DND-41 (cell line): ENCODE measurements at regions not wholly inside any gene's neighbourhood (a gene's known extent, or its start where the extent isn't known, plus 50 kb on each side); places are given as distances from the start of the nearest gene placed in this dataset.
A peak's percentile ranks its signal among the peaks of the same experiment; 100 is the strongest.

ENCODE experiments used
- ATAC-seq: fragments of 200-7000 bp; cut with Tn5 transposase; 3 replicates; pipeline ENCODE4 v1.9.1; 2021; ENCODE audit warnings: low read depth; ENCODE audit not compliant: insufficient read depth
- DNase-seq: peaks from one replicate; pipeline ENCODE4 v3.0.0-alpha.2; 2020
- H2AFZ ChIP-seq: 2 replicates; pipeline ENCODE4 v1.6.0; 2012; ENCODE audit warnings: low read depth, low read length
- H3K27ac ChIP-seq: 2 replicates; pipeline ENCODE4 v1.5.1; 2012; ENCODE audit warnings: low read length, inconsistent platforms
- H3K27me3 ChIP-seq: fragments of 200-600 bp; sonication (generic); 2 replicates; pipeline ENCODE4 v1.6.0; 2012; ENCODE audit warnings: low read length, mild to moderate bottlenecking, inconsistent platforms; ENCODE audit not compliant: insufficient read depth, poor library complexity
- H3K36me3 ChIP-seq: 2 replicates; pipeline ENCODE4 v1.5.1; 2012; ENCODE audit warnings: low read length, inconsistent platforms; ENCODE audit not compliant: insufficient read depth
- H3K4me1 ChIP-seq: 2 replicates; pipeline ENCODE4 v1.5.1; 2012; ENCODE audit warnings: mild to moderate bottlenecking, low read length; ENCODE audit not compliant: insufficient read depth
- H3K4me2 ChIP-seq: 2 replicates; pipeline ENCODE4 v1.6.0; 2012; ENCODE audit warnings: mild to moderate bottlenecking, moderate library complexity, low read length, inconsistent platforms; ENCODE audit not compliant: insufficient read depth
- H3K4me3 ChIP-seq, 2 experiments: fragments of 200-600 bp in 1 of 2; shearing (Covaris generic) in 1 of 2; 2 replicates each; pipeline ENCODE4 v1.5.1; 2012 to 2016; ENCODE audit warnings: inconsistent platforms in 2 of 2, low read length in 2 of 2, mild to moderate bottlenecking in 2 of 2, low read depth in 1 of 2, moderate library complexity in 1 of 2
- H3K79me2 ChIP-seq: 2 replicates; pipeline ENCODE4 v1.6.0; 2012; ENCODE audit warnings: low read length, inconsistent platforms; ENCODE audit not compliant: insufficient read depth
- H3K9ac ChIP-seq: 2 replicates; pipeline ENCODE4 v1.6.0; 2012; ENCODE audit warnings: low read depth, mild to moderate bottlenecking, inconsistent platforms, low read length, moderate library complexity
- H3K9me3 ChIP-seq: 2 replicates; pipeline ENCODE4 v1.5.1; 2012; ENCODE audit warnings: low read length, moderate library complexity, mild to moderate bottlenecking, inconsistent platforms; ENCODE audit not compliant: insufficient read depth, severe bottlenecking
- H4K20me1 ChIP-seq: 2 replicates; pipeline ENCODE4 v1.6.0; 2012; ENCODE audit warnings: low read length; ENCODE audit not compliant: insufficient read depth
- EZH2 ChIP-seq: IDR thresholded peaks from 3 replicates; pipeline ENCODE4 v1.6.1; 2012; ENCODE audit warnings: borderline replicate concordance, low read depth, mild to moderate bottlenecking, moderate library complexity, low read length, inconsistent platforms; ENCODE audit not compliant: severe bottlenecking
- TF ChIP-seq, protein P1 (sequence below): IDR thresholded peaks from 2 replicates; pipeline ENCODE4 v1.5.1; 2012; ENCODE audit warnings: borderline replicate concordance, low read length, moderate library complexity, mild to moderate bottlenecking; ENCODE audit not compliant: poor library complexity, severe bottlenecking; ENCODE audit errors: extremely low read depth

DNA sequence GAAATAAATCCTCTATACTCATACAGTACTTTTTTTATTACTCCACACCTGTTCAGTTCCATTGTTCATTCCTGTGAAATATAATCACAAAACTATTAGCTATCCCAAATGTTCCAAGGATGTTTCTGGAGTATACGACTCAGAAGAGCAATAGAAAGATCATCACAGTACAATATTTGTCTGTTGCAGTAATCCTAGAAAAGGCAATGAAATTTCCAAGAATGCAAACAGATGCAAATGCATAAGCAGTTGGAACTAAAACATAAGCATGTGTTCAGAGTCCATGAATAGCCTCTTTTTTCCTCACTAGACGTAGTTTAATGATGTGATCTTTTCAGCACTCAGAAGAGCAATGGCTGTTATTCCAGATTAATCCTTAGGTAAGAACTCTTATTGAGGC, 55.2 kb downstream of the RTL3 start:
- no peaks in the 10 kb centered on the region for H4K20me1 ChIP-seq
- no peaks in the 10 kb centered on the region for H3K9me3 ChIP-seq
- H3K79me2 ChIP-seq: no peaks in the 10 kb centered on the region
- no peak for DNase-seq
- H3K9ac ChIP-seq: no peak overlapping the region
- H2AFZ ChIP-seq: no peak overlapping the region
- no peaks in the 10 kb centered on the region for H3K36me3 ChIP-seq
- TF ChIP-seq, protein P1, sequence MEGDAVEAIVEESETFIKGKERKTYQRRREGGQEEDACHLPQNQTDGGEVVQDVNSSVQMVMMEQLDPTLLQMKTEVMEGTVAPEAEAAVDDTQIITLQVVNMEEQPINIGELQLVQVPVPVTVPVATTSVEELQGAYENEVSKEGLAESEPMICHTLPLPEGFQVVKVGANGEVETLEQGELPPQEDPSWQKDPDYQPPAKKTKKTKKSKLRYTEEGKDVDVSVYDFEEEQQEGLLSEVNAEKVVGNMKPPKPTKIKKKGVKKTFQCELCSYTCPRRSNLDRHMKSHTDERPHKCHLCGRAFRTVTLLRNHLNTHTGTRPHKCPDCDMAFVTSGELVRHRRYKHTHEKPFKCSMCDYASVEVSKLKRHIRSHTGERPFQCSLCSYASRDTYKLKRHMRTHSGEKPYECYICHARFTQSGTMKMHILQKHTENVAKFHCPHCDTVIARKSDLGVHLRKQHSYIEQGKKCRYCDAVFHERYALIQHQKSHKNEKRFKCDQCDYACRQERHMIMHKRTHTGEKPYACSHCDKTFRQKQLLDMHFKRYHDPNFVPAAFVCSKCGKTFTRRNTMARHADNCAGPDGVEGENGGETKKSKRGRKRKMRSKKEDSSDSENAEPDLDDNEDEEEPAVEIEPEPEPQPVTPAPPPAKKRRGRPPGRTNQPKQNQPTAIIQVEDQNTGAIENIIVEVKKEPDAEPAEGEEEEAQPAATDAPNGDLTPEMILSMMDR: no peak
- no peak for TF ChIP-seq EZH2
- no peaks in the 10 kb centered on the region for H3K27me3 ChIP-seq
- no peak for ATAC-seq
- H3K4me2 ChIP-seq: no peak overlapping the region
- no peaks in the 10 kb centered on the region for H3K4me1 ChIP-seq
- no peak overlapping the region for H3K4me3 ChIP-seq
- no peak overlapping the region for H3K27ac ChIP-seq

DNA sequence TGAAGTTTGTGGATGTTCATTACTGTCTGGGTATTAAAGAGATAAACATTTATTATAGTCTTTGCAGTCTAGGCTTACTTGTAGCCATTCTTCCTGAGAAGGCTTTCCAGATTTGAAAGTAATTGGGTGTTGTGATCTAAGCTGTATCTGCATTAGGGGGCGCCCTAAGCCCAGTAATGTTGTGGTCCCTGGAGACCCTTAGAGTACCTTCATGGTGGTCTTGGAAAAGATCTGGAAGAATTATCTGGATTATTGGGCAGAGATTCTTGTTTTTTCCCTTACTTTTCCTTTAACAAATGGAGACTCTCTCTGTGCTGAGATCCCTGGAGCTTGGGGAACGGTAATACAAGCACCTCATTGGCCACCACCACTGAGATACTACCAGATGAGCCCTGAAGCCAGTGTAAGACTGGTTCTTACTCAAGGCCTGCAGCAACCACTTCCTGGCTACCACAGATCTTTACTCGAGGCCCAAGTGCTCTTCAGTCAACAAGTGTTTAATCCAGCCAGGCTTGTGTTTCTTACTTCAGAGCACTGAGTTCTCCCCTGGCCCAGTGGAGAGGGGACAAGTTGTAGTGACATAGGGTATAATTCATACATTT, 63.1 kb downstream of the RTL3 start:
- H2AFZ ChIP-seq: no peak overlapping the region

DNA sequence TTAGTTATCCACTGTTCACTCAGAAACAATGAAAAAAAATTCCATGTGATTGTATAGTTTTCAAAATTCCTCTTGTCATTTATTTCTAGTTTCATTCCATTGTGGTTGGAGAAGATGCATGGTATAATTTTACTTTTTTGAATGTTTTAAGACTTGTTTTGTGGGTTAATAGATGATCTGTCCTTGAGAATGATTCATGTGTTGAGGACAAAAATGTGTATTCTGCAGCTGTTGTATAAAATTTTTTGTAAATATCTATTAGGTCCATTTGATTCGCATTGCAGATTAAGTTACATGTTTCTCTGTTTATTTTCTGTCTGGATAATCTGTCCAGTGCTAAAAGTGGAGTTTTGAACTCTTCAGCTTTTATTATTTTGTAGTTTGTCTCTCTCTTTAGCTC, 65.4 kb downstream of the RTL3 start:
- Histone ChIP-seq H3K4me3 (no peak overlapping the region), H3K27me3 (no peaks in the 10 kb centered on the region), H3K27ac (no peak overlapping the region), H3K36me3 (no peaks in the 10 kb centered on the region), H2AFZ (no peak overlapping the region), H3K9ac (no peak overlapping the region), H4K20me1 (no peaks in the 10 kb centered on the region), H3K79me2 (no peaks in the 10 kb centered on the region), H3K4me2 (no peak overlapping the region), H3K9me3 (no peaks in the 10 kb centered on the region), H3K4me1 (peaks cover 3% of the 10 kb centered on the region; the same call in 1 of the 2 replicates)
- ATAC-seq (no peak), DNase-seq (no peak)
- TF ChIP-seq, protein P1: no peak
- no peak for TF ChIP-seq EZH2

More for the DNA sequence above, 63.1 kb downstream of the RTL3 start:
- Histone ChIP-seq H3K79me2 (no peaks in the 10 kb centered on the region), H3K9me3 (no peaks in the 10 kb centered on the region), H3K27ac (0 out of 2 replicates have a peak overlapping the region, but pooled peaks have one; percentile 32), H3K9ac (no peak overlapping the region), H3K36me3 (no peaks in the 10 kb centered on the region), H3K27me3 (no peaks in the 10 kb centered on the region), H3K4me3 (no peak overlapping the region), H3K4me2 (no peak overlapping the region), H4K20me1 (no peaks in the 10 kb centered on the region), H3K4me1 (peaks cover 3% of the 10 kb centered on the region; the same call in 1 of the 2 replicates)
- ATAC-seq: peak; percentile 42; the same call in 2 of the 3 replicates
- peak; percentile 35 for DNase-seq
- TF ChIP-seq, protein P1: peak; percentile 48
- no peak for TF ChIP-seq EZH2

DNA sequence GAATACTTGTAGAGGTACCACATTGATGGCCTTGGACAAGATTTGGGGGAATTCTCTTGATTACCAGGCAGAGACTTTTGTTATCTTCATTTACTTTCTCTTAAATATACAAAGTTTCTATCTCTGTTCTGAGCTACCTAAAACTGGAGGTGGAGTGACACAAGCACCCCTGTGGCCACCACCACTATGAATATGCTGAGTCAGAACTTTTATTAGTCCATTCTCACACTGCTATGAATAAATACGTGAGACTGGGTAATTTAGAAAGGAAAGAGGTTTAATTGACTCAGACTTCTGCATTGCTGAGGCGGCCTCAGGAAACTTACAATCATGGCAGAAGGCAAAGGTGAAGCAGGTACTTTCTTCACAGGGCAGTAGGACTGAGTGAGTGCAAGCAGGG, 67.1 kb downstream of the RTL3 start:
- H3K36me3 ChIP-seq: no peaks in the 10 kb centered on the region
- no peak for ATAC-seq
- no peak overlapping the region for H3K4me3 ChIP-seq
- H3K4me1 ChIP-seq: peaks cover 3% of the 10 kb centered on the region; the same call in 1 of the 2 replicates
- TF ChIP-seq EZH2: no peak
- TF ChIP-seq, protein P1: no peak
- H3K79me2 ChIP-seq: no peaks in the 10 kb centered on the region
- no peak overlapping the region for H3K27ac ChIP-seq
- no peak overlapping the region for H3K4me2 ChIP-seq
- H3K27me3 ChIP-seq: no peaks in the 10 kb centered on the region
- H3K9me3 ChIP-seq: no peaks in the 10 kb centered on the region
- H3K9ac ChIP-seq: no peak overlapping the region
- no peaks in the 10 kb centered on the region for H4K20me1 ChIP-seq
- DNase-seq: no peak
- no peak overlapping the region for H2AFZ ChIP-seq
